ENCODE measurements at regions not wholly inside any gene's neighbourhood (a gene's known extent, or its start where the extent isn't known, plus 50 kb on each side); places are given as distances from the start of the nearest gene placed in this dataset.

DNA sequence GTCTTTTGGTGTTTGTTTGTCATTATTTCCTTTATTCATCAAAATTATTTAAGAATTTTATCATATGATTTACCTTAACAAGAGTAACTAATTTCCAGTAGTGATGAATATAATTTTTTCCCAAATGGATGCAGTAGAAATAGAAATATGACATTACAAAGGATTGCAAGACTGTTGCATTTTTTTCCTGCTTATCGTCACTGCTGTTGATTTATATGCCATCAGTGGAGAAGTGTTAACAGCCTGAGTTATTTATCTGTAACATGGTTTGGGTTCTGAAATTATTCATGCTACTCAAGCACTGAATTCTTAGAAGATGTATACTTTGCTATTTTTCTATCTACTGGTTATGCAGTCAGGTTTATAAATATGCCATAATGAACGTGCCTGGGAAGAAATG, 68.6 kb downstream of the TMEM100 start:
- Histone ChIP-seq H3K4me3 (no peak overlapping the region), H3K27me3 (no peaks in the 10 kb centered on the region), H3K4me1 (peaks cover 0 to 8% (median 0%) of the 10 kb centered on the region in 4 donors), H3K36me3 (no peaks in the 10 kb centered on the region), H3K9me3 (no peaks in the 10 kb centered on the region), H3K27ac (no peak overlapping the region)
- intact Hi-C loops (cut with DNase I; ENCODE audit: low total_unique reads): no loop called here
- TF ChIP-seq, protein P1, sequence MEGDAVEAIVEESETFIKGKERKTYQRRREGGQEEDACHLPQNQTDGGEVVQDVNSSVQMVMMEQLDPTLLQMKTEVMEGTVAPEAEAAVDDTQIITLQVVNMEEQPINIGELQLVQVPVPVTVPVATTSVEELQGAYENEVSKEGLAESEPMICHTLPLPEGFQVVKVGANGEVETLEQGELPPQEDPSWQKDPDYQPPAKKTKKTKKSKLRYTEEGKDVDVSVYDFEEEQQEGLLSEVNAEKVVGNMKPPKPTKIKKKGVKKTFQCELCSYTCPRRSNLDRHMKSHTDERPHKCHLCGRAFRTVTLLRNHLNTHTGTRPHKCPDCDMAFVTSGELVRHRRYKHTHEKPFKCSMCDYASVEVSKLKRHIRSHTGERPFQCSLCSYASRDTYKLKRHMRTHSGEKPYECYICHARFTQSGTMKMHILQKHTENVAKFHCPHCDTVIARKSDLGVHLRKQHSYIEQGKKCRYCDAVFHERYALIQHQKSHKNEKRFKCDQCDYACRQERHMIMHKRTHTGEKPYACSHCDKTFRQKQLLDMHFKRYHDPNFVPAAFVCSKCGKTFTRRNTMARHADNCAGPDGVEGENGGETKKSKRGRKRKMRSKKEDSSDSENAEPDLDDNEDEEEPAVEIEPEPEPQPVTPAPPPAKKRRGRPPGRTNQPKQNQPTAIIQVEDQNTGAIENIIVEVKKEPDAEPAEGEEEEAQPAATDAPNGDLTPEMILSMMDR (IDR thresholded peaks at IDR 0.05): no peak
- DNase-seq: no peak

DNA sequence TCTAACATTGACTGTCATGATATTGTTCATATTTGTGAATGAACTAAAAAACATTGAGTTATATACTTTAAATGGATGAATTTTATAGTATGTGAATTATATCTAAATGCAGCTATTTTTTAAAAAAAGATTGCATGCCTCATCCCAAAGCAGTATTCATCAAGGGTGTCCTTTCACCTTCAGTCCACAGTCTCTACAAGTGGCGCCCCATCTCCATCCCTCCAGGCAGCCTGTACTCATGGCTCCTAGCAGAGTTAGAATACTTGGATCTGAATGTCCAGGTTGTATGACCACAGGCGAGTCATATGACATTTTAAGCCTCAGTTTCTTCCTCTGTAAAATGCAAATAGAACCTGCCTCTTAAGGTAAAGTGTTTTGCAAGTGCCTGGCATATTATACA, 69.8 kb downstream of the TMEM100 start:
- Histone ChIP-seq H3K27me3 (no peaks in the 10 kb centered on the region), H3K4me3 (no peak overlapping the region), H3K27ac (no peak overlapping the region), H3K9me3 (no peaks in the 10 kb centered on the region), H3K4me1 (peaks cover 0 to 8% (median 0%) of the 10 kb centered on the region in 4 donors), H3K36me3 (no peaks in the 10 kb centered on the region)
- TF ChIP-seq, protein P1 (IDR thresholded peaks at IDR 0.05): no peak
- intact Hi-C loops (cut with DNase I; ENCODE audit: low total_unique reads): no loop called here
- DNase-seq: no peak

DNA sequence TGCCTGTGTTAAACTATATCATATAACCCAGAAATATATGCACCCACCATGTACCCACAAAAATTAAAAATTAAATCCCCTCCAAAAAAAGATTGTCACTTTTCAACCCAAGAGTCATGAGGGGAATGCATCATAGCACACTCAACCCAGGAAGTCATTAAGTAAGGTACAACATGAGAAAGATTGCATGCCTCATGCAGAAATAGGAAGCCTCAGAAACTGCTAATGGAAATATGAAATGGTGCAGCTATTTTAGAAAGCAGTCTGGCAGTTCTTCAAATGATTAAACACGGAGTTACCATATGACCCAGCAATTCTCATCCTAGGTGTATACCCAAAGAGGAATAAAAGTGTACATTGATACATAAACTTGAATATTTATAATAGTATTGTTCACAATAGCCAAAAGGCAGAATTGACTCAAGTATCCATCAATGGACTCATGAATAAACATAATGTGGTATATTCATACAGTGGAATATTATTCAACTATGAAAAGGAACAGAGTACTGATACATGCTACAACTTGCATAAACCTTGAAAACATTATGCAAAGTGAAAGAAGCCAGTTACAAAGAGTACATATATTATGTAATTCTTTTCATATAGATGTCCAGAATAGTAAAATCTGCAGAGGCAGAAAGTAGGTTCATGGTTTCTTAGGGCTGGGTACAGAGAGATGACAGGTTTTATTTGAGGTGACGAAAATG, 70.4 kb downstream of the TMEM100 start:
- DNase-seq: no peak
- no peaks in the 10 kb centered on the region for H3K36me3 ChIP-seq
- H3K27ac ChIP-seq: no peak overlapping the region
- intact Hi-C loops (cut with DNase I; ENCODE audit: low total_unique reads): no loop called here
- TF ChIP-seq, protein P1 (IDR thresholded peaks at IDR 0.05): no peak
- no peak overlapping the region for H3K4me3 ChIP-seq
- no peaks in the 10 kb centered on the region for H3K9me3 ChIP-seq
- H3K4me1 ChIP-seq: peaks cover 0 to 8% (median 0%) of the 10 kb centered on the region in 4 donors
- H3K27me3 ChIP-seq: no peaks in the 10 kb centered on the region

DNA sequence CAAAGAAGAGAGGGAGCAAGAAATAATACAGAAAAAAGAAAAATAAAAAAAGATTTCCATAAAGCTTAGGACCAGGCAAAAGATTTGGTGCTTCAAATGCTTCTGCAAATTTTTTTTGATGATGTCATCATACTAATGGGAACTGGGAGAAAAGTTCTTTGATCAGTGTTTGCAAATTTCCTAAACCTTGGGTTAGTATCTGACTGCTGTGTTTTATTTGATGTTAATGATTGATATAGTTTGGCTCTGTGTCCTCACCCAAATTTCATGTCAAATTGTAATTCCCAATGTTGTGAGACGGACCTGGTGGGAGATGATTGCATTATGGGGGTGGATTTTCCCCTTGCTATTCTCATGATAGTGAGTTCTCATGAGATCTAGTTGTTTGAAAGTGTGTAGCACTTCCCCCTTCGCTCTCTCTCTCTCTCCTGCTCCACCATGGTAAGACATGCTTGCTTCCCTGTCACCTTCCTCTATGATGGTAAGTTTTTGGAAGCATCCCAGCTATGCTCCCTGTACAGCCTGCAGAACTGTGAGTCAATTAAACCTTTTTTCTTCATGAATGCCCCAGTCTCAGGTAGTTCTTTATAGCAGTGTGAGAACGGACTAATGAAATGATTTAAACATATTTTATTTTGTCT, 72.6 kb downstream of the TMEM100 start:
- intact Hi-C loops (cut with DNase I; ENCODE audit: low total_unique reads): no loop called here

DNA sequence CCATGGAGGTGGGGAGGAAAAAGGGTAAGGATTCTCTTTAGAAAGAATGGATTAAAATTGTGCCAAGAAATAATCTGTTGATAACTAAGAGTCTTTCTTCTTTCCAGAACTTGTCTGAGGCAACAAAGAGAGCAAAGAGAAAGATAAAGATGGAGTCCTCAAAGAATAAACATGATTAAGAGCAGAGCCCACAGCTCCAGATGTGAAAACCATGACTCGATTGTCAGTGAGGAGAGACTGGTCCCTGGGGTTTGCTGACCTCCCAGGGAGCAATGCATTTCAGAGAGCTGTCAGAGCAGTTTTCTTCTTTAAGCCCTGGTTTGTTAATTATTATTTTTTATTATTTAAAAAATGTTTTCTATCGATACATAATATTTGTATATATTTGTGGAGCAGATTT, 74.6 kb downstream of the TMEM100 start:
- intact Hi-C loops (cut with DNase I; ENCODE audit: low total_unique reads): no loop called here
- TF ChIP-seq, protein P1 (IDR thresholded peaks at IDR 0.05): no peak

More for the DNA sequence above, 72.6 kb downstream of the TMEM100 start:
- DNase-seq: no peak
- peaks cover 0 to under 1% of the 10 kb centered on the region in 2 donors for H3K27me3 ChIP-seq
- TF ChIP-seq, protein P1 (IDR thresholded peaks at IDR 0.05): no peak
- no peaks in the 10 kb centered on the region for H3K9me3 ChIP-seq
- H3K4me1 ChIP-seq: peaks cover 0 to 8% (median 0%) of the 10 kb centered on the region in 4 donors
- no peak overlapping the region for H3K4me3 ChIP-seq
- no peak overlapping the region for H3K27ac ChIP-seq
- no peaks in the 10 kb centered on the region for H3K36me3 ChIP-seq

More for the DNA sequence above, 74.6 kb downstream of the TMEM100 start:
- H3K36me3 ChIP-seq: no peaks in the 10 kb centered on the region
- no peak for DNase-seq
- H3K4me3 ChIP-seq: no peak overlapping the region
- peaks cover 0 to 6% of the 10 kb centered on the region in 2 donors for H3K27me3 ChIP-seq
- H3K27ac ChIP-seq: no peak overlapping the region
- no peaks in the 10 kb centered on the region for H3K4me1 ChIP-seq
- no peaks in the 10 kb centered on the region for H3K9me3 ChIP-seq
